SU-DHL-6 (cell line): ENCODE measurements at regions not wholly inside any gene's neighbourhood (a gene's known extent, or its start where the extent isn't known, plus 50 kb on each side); places are given as distances from the start of the nearest gene placed in this dataset.

Experiments used
- H2AFZ ChIP-seq: fragments of 200-600 bp; sonication (generic); 2 replicates; pipeline ENCODE4 v1.6.1; 2014; ENCODE audit warnings: low read depth, mild to moderate bottlenecking, moderate library complexity, mixed read lengths, antibody characterized with exemption, low read length; ENCODE audit not compliant: severe bottlenecking
- H3F3A ChIP-seq: fragments of 200-600 bp; shearing (Covaris generic); 2 replicates; pipeline ENCODE4 v1.6.0; 2016; ENCODE audit warnings: antibody characterized with exemption, mild to moderate bottlenecking; ENCODE audit not compliant: insufficient read depth
- H3K27ac ChIP-seq: fragments of 200-600 bp; sonication (generic); 2 replicates; pipeline ENCODE4 v1.5.1; 2016; ENCODE audit warnings: low read depth, mild to moderate bottlenecking, low read length, moderate library complexity, mixed read lengths
- H3K27me3 ChIP-seq: fragments of 200-600 bp; sonication (generic), shearing (Covaris generic); 2 replicates; pipeline ENCODE4 v1.6.0; 2014; ENCODE audit warnings: mild to moderate bottlenecking, low read length
- H3K36me3 ChIP-seq: fragments of 200-600 bp; sonication (generic); 2 replicates; pipeline ENCODE4 v1.6.1; 2014; ENCODE audit warnings: mild to moderate bottlenecking, low read length, mixed read lengths
- H3K4me2 ChIP-seq: fragments of 300-600, 200-600 bp; shearing (Covaris generic), sonication (generic); 2 replicates; pipeline ENCODE4 v1.6.0; 2014; ENCODE audit warnings: low read length, low read depth, mild to moderate bottlenecking; ENCODE audit not compliant: poor library complexity, severe bottlenecking
- H3K4me3 ChIP-seq: fragments of 200-600 bp; sonication (generic); 2 replicates; pipeline ENCODE4 v1.5.1; 2014; ENCODE audit warnings: antibody characterized with exemption, low read length, mild to moderate bottlenecking, mixed read lengths; ENCODE audit not compliant: insufficient read depth, poor library complexity, severe bottlenecking
- H3K79me2 ChIP-seq: fragments of 200-600 bp; sonication (generic); 2 replicates; pipeline ENCODE4 v1.6.1; 2014; ENCODE audit warnings: mild to moderate bottlenecking, low read length, moderate library complexity; ENCODE audit not compliant: insufficient read depth
- H3K9ac ChIP-seq: fragments of 200-600 bp; sonication (generic); 2 replicates; pipeline ENCODE4 v1.7.0; 2014; ENCODE audit warnings: mild to moderate bottlenecking, low read length
- H3K9me2 ChIP-seq: fragments of 200-600 bp; sonication (generic); replicated peaks from 2 replicates; pipeline ENCODE4 v1.6.1; 2014; ENCODE audit warnings: low read length; ENCODE audit not compliant: insufficient read depth
- H3K9me3 ChIP-seq: fragments of 200-600 bp; sonication (generic); 2 replicates; pipeline ENCODE4 v1.6.1; 2014; ENCODE audit warnings: low read length, mixed read lengths; ENCODE audit not compliant: insufficient read depth
- H4K20me1 ChIP-seq: fragments of 200-600 bp; sonication (generic); 2 replicates; pipeline ENCODE4 v1.6.1; 2014; ENCODE audit warnings: low read depth, mild to moderate bottlenecking, antibody characterized with exemption, low read length, moderate library complexity, mixed read lengths
- CTCF ChIP-seq: fragments of 200-600 bp; sonication (generic); IDR thresholded peaks from one replicate; pipeline ENCODE4 v1.5.1; 2017; ENCODE audit warnings: antibody characterized with exemption, mild to moderate bottlenecking, low read length, moderate library complexity; ENCODE audit not compliant: insufficient read depth, poor library complexity, severe bottlenecking
- EZH2phosphoT487 ChIP-seq: fragments of 200-600 bp; sonication (generic), shearing (Covaris generic); conservative IDR thresholded peaks from 2 replicates; pipeline ENCODE4 v1.6.1; 2018; ENCODE audit warnings: mild to moderate bottlenecking, antibody characterized with exemption, low read length, moderate library complexity, mixed read lengths

GRCh38 chr21:32921632-32922230 is 104.0 kb upstream of the OLIG2 start:
- Histone ChIP-seq H3K9me2 (no peaks in the 10 kb centered on the region), H3F3A (no peaks in the 10 kb centered on the region), H3K27ac (no peak overlapping the region)

GRCh38 chr21:32925098-32925497 is 100.6 kb upstream of the OLIG2 start:
- TF ChIP-seq EZH2phosphoT487 (no peak), CTCF (no peak)
- Histone ChIP-seq H3K27ac (no peak overlapping the region), H4K20me1 (no peaks in the 10 kb centered on the region), H3K4me2 (no peak overlapping the region), H3K9ac (no peak overlapping the region), H3K79me2 (no peaks in the 10 kb centered on the region), H3K4me3 (no peak overlapping the region), H3K36me3 (no peaks in the 10 kb centered on the region), H2AFZ (no peak overlapping the region), H3K27me3 (no peaks in the 10 kb centered on the region), H3K9me3 (peaks cover 10% of the 10 kb centered on the region; the same call in 1 of the 2 replicates), H3F3A (no peaks in the 10 kb centered on the region), H3K9me2 (no peaks in the 10 kb centered on the region)

More at GRCh38 chr21:32921632-32922230, 104.0 kb upstream of the OLIG2 start:
- Histone ChIP-seq H3K9me3 (peaks cover 10% of the 10 kb centered on the region; the same call in 1 of the 2 replicates), H3K79me2 (no peaks in the 10 kb centered on the region), H3K9ac (no peak overlapping the region), H2AFZ (no peak overlapping the region), H4K20me1 (no peaks in the 10 kb centered on the region), H3K36me3 (no peaks in the 10 kb centered on the region), H3K27me3 (no peaks in the 10 kb centered on the region), H3K4me3 (no peak overlapping the region), H3K4me2 (no peak overlapping the region)
- TF ChIP-seq CTCF: peak; percentile 60
- TF ChIP-seq EZH2phosphoT487: no peak

- Histone ChIP-seq H3K4me3 (no peak overlapping the region), H3K36me3 (no peaks in the 10 kb centered on the region), H3K79me2 (no peaks in the 10 kb centered on the region), H3K4me2 (no peak overlapping the region), H4K20me1 (no peaks in the 10 kb centered on the region), H3K9me3 (peaks cover 10% of the 10 kb centered on the region; the same call in 1 of the 2 replicates), H3K27ac (no peak overlapping the region), H3K9me2 (no peaks in the 10 kb centered on the region), H3F3A (no peaks in the 10 kb centered on the region), H3K9ac (no peak overlapping the region), H3K27me3 (no peaks in the 10 kb centered on the region), H2AFZ (no peak overlapping the region)
- TF ChIP-seq EZH2phosphoT487 (no peak), CTCF (no peak)
These were observed 96.1 kb upstream of the OLIG2 start for GRCh38 chr21:32929633-32930038.
